ENCODE measurements at regions not wholly inside any gene's neighbourhood (a gene's known extent, or its start where the extent isn't known, plus 50 kb on each side); places are given as distances from the start of the nearest gene placed in this dataset.

- no peak for TF ChIP-seq GATA3 (IDR thresholded peaks at IDR 0.05; ENCODE audit: low read depth, low read length)
- no peak for TF ChIP-seq GATA2 (IDR thresholded peaks at IDR 0.05; ENCODE audit: low read depth, low read length)
These were observed 210.4 kb upstream of the GALNTL6 start for GRCh38 chr4:171602638-171603355.

- no peak for TF ChIP-seq GATA2 (IDR thresholded peaks at IDR 0.05; ENCODE audit: low read depth, low read length)
- TF ChIP-seq GATA3 (IDR thresholded peaks at IDR 0.05; ENCODE audit: low read depth, low read length) = no peak
These were observed 212.1 kb upstream of the GALNTL6 start for GRCh38 chr4:171601091-171601490.

- TF ChIP-seq GATA3 (IDR thresholded peaks at IDR 0.05; ENCODE audit: low read depth, low read length) (no peak), GATA2 (IDR thresholded peaks at IDR 0.05; ENCODE audit: low read depth, low read length) (no peak)
These were observed 213.6 kb upstream of the GALNTL6 start for GRCh38 chr4:171599628-171600027.

- no peak for TF ChIP-seq GATA3 (IDR thresholded peaks at IDR 0.05; ENCODE audit: low read depth, low read length)
- TF ChIP-seq GATA2 (IDR thresholded peaks at IDR 0.05; ENCODE audit: low read depth, low read length) = no peak
These were observed 218.9 kb upstream of the GALNTL6 start for GRCh38 chr4:171594293-171594692.

- no peak for TF ChIP-seq GATA3 (IDR thresholded peaks at IDR 0.05; ENCODE audit: low read depth, low read length)
- no peak for TF ChIP-seq GATA2 (IDR thresholded peaks at IDR 0.05; ENCODE audit: low read depth, low read length)
These were observed 222.5 kb upstream of the GALNTL6 start for GRCh38 chr4:171590716-171591115.

- TF ChIP-seq GATA2 (IDR thresholded peaks at IDR 0.05; ENCODE audit: low read depth, low read length) (no peak), GATA3 (IDR thresholded peaks at IDR 0.05; ENCODE audit: low read depth, low read length) (no peak)
These were observed 224.4 kb upstream of the GALNTL6 start for GRCh38 chr4:171588764-171589163.

GRCh38 chr4:171588051-171588545, 225.1 kb upstream of the GALNTL6 start:
- no peak for TF ChIP-seq GATA3 (IDR thresholded peaks at IDR 0.05; ENCODE audit: low read depth, low read length)
- TF ChIP-seq GATA2 (IDR thresholded peaks at IDR 0.05; ENCODE audit: low read depth, low read length) = no peak

GRCh38 chr4:171583790-171584189, 229.4 kb upstream of the GALNTL6 start:
- TF ChIP-seq GATA3 (IDR thresholded peaks at IDR 0.05; ENCODE audit: low read depth, low read length) (no peak), GATA2 (IDR thresholded peaks at IDR 0.05; ENCODE audit: low read depth, low read length) (no peak)

- TF ChIP-seq GATA2 (IDR thresholded peaks at IDR 0.05; ENCODE audit: low read depth, low read length) (no peak), GATA3 (IDR thresholded peaks at IDR 0.05; ENCODE audit: low read depth, low read length) (no peak)
These were observed 230.1 kb upstream of the GALNTL6 start for GRCh38 chr4:171582961-171583581.

GRCh38 chr4:171573181-171573580, 240.0 kb upstream of the GALNTL6 start:
- no peak for TF ChIP-seq GATA3 (IDR thresholded peaks at IDR 0.05; ENCODE audit: low read depth, low read length)
- no peak for TF ChIP-seq GATA2 (IDR thresholded peaks at IDR 0.05; ENCODE audit: low read depth, low read length)

- TF ChIP-seq GATA2 (IDR thresholded peaks at IDR 0.05; ENCODE audit: low read depth, low read length) (no peak), GATA3 (IDR thresholded peaks at IDR 0.05; ENCODE audit: low read depth, low read length) (no peak)
These were observed 247.9 kb upstream of the GALNTL6 start for GRCh38 chr4:171565130-171565788.

GRCh38 chr4:171561419-171561818, 251.8 kb upstream of the GALNTL6 start:
- TF ChIP-seq GATA2 (IDR thresholded peaks at IDR 0.05; ENCODE audit: low read depth, low read length) = no peak
- TF ChIP-seq GATA3 (IDR thresholded peaks at IDR 0.05; ENCODE audit: low read depth, low read length) = no peak

GRCh38 chr4:171553961-171554360, 259.2 kb upstream of the GALNTL6 start:
- TF ChIP-seq GATA2 (IDR thresholded peaks at IDR 0.05; ENCODE audit: low read depth, low read length) = no peak
- no peak for TF ChIP-seq GATA3 (IDR thresholded peaks at IDR 0.05; ENCODE audit: low read depth, low read length)

GRCh38 chr4:171542640-171543039, 270.6 kb upstream of the GALNTL6 start:
- TF ChIP-seq GATA3 (IDR thresholded peaks at IDR 0.05; ENCODE audit: low read depth, low read length) (no peak), GATA2 (IDR thresholded peaks at IDR 0.05; ENCODE audit: low read depth, low read length) (no peak)

Data from SH-SY5Y (cell line).